ENCODE measurements at regions not wholly inside any gene's neighbourhood (a gene's known extent, or its start where the extent isn't known, plus 50 kb on each side); places are given as distances from the start of the nearest gene placed in this dataset.

DNA sequence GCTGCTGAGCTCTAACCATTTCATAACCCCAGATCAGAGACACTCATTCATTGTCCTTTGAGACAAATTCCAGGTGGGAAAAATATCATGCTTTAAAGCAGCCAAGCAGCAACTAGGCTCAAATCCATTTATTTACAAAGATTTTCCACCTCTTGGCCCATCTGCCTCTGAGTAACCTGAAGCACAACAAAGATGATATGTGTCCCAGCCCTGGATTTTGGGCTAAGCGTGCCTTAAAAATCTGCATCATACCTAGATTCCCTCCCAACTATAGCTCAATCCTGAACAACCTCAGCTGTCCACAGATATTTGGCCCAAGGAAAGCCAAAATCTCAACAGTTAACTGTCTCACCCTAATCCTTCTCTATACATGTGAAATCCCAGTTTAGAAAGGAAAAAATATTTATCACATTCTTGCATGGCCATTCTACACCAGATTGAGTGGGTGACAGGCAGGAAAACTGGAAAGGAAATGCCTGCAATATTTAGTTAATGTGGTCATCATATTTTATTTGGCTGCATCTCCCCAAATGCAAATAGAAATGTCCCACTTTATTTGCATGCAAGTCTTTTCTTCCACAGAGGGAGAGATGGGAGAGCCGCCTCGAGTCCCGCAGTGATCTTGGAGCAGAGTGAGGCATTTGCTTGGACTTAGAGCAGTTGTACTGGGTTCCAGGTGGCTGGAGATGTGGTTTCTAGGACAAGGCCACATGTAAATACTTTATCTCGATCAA lies 146.4 kb upstream of the EOLA2 start:
- H3K9me3 ChIP-seq (ENCODE audit: control insufficient read depth, insufficient read depth, low read depth, low read length): no peaks in the 10 kb centered on the region
- TF ChIP-seq TCF7L2 (IDR thresholded peaks at IDR 0.05; ENCODE audit: low read depth, low read length): no peak
- TF ChIP-seq, protein P1, sequence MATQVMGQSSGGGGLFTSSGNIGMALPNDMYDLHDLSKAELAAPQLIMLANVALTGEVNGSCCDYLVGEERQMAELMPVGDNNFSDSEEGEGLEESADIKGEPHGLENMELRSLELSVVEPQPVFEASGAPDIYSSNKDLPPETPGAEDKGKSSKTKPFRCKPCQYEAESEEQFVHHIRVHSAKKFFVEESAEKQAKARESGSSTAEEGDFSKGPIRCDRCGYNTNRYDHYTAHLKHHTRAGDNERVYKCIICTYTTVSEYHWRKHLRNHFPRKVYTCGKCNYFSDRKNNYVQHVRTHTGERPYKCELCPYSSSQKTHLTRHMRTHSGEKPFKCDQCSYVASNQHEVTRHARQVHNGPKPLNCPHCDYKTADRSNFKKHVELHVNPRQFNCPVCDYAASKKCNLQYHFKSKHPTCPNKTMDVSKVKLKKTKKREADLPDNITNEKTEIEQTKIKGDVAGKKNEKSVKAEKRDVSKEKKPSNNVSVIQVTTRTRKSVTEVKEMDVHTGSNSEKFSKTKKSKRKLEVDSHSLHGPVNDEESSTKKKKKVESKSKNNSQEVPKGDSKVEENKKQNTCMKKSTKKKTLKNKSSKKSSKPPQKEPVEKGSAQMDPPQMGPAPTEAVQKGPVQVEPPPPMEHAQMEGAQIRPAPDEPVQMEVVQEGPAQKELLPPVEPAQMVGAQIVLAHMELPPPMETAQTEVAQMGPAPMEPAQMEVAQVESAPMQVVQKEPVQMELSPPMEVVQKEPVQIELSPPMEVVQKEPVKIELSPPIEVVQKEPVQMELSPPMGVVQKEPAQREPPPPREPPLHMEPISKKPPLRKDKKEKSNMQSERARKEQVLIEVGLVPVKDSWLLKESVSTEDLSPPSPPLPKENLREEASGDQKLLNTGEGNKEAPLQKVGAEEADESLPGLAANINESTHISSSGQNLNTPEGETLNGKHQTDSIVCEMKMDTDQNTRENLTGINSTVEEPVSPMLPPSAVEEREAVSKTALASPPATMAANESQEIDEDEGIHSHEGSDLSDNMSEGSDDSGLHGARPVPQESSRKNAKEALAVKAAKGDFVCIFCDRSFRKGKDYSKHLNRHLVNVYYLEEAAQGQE (IDR thresholded peaks at IDR 0.05; ENCODE audit: insufficient read depth in 1 of 2, low read depth in 2 of 2, low read length in 1 of 2): no peak
- BruUV-seq (replicated peaks): no TSS peak
- 0 out of 2 replicates have a peak, but pooled peaks cover 3% of the 10 kb centered on the region for H3K4me1 ChIP-seq (ENCODE audit: control insufficient read depth, insufficient read depth, low read length)
- peak; percentile 65 for DNase-seq (ENCODE audit: low read depth, low spot score)
- H3K4me3 ChIP-seq (ENCODE audit: low read depth in 2 of 2, low read length in 2 of 2): no peak overlapping the region; a peak in 1 of 4 replicates
- CTCF ChIA-PET: interaction anchor here (0.5 kb wide), 1 partner anchor 30 kb away, joined by 5 read pairs; no protein-coding TSS in a partner anchor
- in situ Hi-C loops (cut with HindIII; ENCODE audit: low pct_unique_long_range_greater_than_20kb, low sequenced_read_pairs) (no loop called here), intact Hi-C loops (cut with micrococcal nuclease; ENCODE audit: unreplicated experiment) (no loop called here)
- no peaks in the 10 kb centered on the region for H3K27me3 ChIP-seq (ENCODE audit: control insufficient read depth, insufficient read depth, low read length)
- H3K27ac ChIP-seq (ENCODE audit: low read length): no peak overlapping the region
- peak; percentile 78 for ATAC-seq
- H3K36me3 ChIP-seq (ENCODE audit: control insufficient read depth, insufficient read depth, low read length): no peaks in the 10 kb centered on the region
- POLR2A ChIA-PET: no interaction called here

DNA sequence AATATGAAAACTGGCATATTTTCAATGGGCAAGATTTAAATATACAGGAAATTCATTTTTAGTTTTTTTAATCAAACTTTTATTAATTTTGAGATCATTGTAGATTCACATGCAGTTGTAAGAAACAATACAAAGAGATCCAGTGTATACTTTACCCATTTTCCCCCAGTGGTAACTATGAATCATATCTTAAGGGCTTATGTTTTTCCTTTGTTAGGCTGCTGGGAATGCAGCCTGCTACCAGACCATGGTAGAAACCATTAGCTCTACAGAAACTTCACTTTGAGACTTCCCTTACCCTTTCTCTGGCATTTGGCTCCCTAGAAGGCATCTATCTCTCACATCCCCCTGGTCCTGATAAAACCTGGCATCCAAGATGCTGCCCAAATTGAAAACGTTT lies 147.6 kb upstream of the EOLA2 start:
- no peak for TF ChIP-seq SIN3A (IDR thresholded peaks at IDR 0.05; ENCODE audit: borderline replicate concordance, insufficient read depth, low read depth, low read length)
- TF ChIP-seq, protein P1 (IDR thresholded peaks at IDR 0.05; ENCODE audit: insufficient read depth in 1 of 2, low read depth in 2 of 2, low read length in 1 of 2): no peak
- no peak for TF ChIP-seq TCF7L2 (IDR thresholded peaks at IDR 0.05; ENCODE audit: low read depth, low read length)
- TF ChIP-seq, protein P2, sequence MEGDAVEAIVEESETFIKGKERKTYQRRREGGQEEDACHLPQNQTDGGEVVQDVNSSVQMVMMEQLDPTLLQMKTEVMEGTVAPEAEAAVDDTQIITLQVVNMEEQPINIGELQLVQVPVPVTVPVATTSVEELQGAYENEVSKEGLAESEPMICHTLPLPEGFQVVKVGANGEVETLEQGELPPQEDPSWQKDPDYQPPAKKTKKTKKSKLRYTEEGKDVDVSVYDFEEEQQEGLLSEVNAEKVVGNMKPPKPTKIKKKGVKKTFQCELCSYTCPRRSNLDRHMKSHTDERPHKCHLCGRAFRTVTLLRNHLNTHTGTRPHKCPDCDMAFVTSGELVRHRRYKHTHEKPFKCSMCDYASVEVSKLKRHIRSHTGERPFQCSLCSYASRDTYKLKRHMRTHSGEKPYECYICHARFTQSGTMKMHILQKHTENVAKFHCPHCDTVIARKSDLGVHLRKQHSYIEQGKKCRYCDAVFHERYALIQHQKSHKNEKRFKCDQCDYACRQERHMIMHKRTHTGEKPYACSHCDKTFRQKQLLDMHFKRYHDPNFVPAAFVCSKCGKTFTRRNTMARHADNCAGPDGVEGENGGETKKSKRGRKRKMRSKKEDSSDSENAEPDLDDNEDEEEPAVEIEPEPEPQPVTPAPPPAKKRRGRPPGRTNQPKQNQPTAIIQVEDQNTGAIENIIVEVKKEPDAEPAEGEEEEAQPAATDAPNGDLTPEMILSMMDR (IDR thresholded peaks at IDR 0.05): no peak
- no peak for TF ChIP-seq POLR2AphosphoS5 (IDR thresholded peaks at IDR 0.05; ENCODE audit: low read depth, low read length)
- Histone ChIP-seq H3K4me1 (ENCODE audit: control insufficient read depth, insufficient read depth, low read length) (0 out of 2 replicates have a peak, but pooled peaks cover 3% of the 10 kb centered on the region), H3K27me3 (ENCODE audit: control insufficient read depth, insufficient read depth, low read length) (no peaks in the 10 kb centered on the region), H3K9me3 (ENCODE audit: control insufficient read depth, insufficient read depth, low read depth, low read length) (no peaks in the 10 kb centered on the region), H3K4me3 (ENCODE audit: low read depth in 2 of 2, low read length in 2 of 2) (no peak overlapping the region), H3K27ac (ENCODE audit: low read length) (no peak overlapping the region), H3K36me3 (ENCODE audit: control insufficient read depth, insufficient read depth, low read length) (no peaks in the 10 kb centered on the region)
- DNase-seq (ENCODE audit: low read depth, low spot score) (no peak), ATAC-seq (no peak)
- BruUV-seq (replicated peaks): no TSS peak
- in situ Hi-C loops (cut with HindIII; ENCODE audit: low pct_unique_long_range_greater_than_20kb, low sequenced_read_pairs): no loop called here
- POLR2A ChIA-PET: no interaction called here
- CTCF ChIA-PET: no interaction called here
- intact Hi-C loops (cut with micrococcal nuclease; ENCODE audit: unreplicated experiment): no loop called here

All from Panc1 (cell line).